WTC11 (cell line): ENCODE measurements at regions not wholly inside any gene's neighbourhood (a gene's known extent, or its start where the extent isn't known, plus 50 kb on each side); places are given as distances from the start of the nearest gene placed in this dataset.
"Not testable (repeated sequence)": the region's sequence is repeated elsewhere in the genome, so short reads cannot be mapped to it uniquely, and the experiment has no call there.

ENCODE experiments used
- ATF2 ChIP-seq: sonication (generic); formaldehyde crosslinking; IDR thresholded peaks from 2 replicates; pipeline ENCODE4 v1.8.1; 2022; ENCODE audit warnings: low read depth, missing genetic modification reagents, borderline replicate concordance
- CREB1 ChIP-seq: sonication (generic); formaldehyde crosslinking; IDR thresholded peaks from 2 replicates; pipeline ENCODE4 v1.8.0; 2023; ENCODE audit warnings: mild to moderate bottlenecking, missing genetic modification reagents
- CREM ChIP-seq: sonication (generic); formaldehyde crosslinking; IDR thresholded peaks from 2 replicates; pipeline ENCODE4 v1.8.1; 2022; ENCODE audit warnings: mild to moderate bottlenecking, missing genetic modification reagents, moderate library complexity
- CTCF ChIP-seq: fragments of 200-600 bp; IDR thresholded peaks from 2 replicates; pipeline ENCODE4 v1.8.0; 2022; ENCODE audit warnings: antibody characterized with exemption
- E2F1 ChIP-seq: sonication (generic); formaldehyde crosslinking; IDR thresholded peaks from 2 replicates; pipeline ENCODE4 v1.8.0; 2022; ENCODE audit warnings: mild to moderate bottlenecking, missing genetic modification reagents
- E2F4 ChIP-seq: sonication (generic); formaldehyde crosslinking; IDR thresholded peaks from 2 replicates; pipeline ENCODE4 v1.8.1; 2022; ENCODE audit warnings: low read depth, mild to moderate bottlenecking, moderate library complexity, missing genetic modification reagents, borderline replicate concordance
- E2F5 ChIP-seq: sonication (generic); formaldehyde crosslinking; IDR thresholded peaks from 2 replicates; pipeline ENCODE4 v1.8.1; 2022; ENCODE audit warnings: mild to moderate bottlenecking, moderate library complexity, missing genetic modification reagents
- ELF4 ChIP-seq: sonication (generic); formaldehyde crosslinking; IDR thresholded peaks from 2 replicates; pipeline ENCODE4 v1.8.1; 2022; ENCODE audit warnings: low read depth, mild to moderate bottlenecking, moderate library complexity, missing genetic modification reagents
- ESRRA ChIP-seq: sonication (generic); formaldehyde crosslinking; IDR thresholded peaks from 2 replicates; pipeline ENCODE4 v1.8.1; 2022; ENCODE audit warnings: mild to moderate bottlenecking, missing genetic modification reagents, borderline replicate concordance
- MAX ChIP-seq: sonication (generic); formaldehyde crosslinking; IDR thresholded peaks from 2 replicates; pipeline ENCODE4 v1.8.0; 2022; ENCODE audit warnings: mild to moderate bottlenecking, missing genetic modification reagents
- SOX15 ChIP-seq: fragments of 250-450 bp; sonication (Bioruptor Pico); IDR thresholded peaks from 2 replicates; pipeline ENCODE4 v1.9.0; 2021; ENCODE audit warnings: mild to moderate bottlenecking
- USF2 ChIP-seq: sonication (generic); formaldehyde crosslinking; IDR thresholded peaks from 2 replicates; pipeline ENCODE4 v1.8.1; 2023; ENCODE audit warnings: mild to moderate bottlenecking, missing genetic modification reagents, moderate library complexity
- ZNF232 ChIP-seq: sonication (generic); formaldehyde crosslinking; IDR thresholded peaks from 2 replicates; pipeline ENCODE4 v1.8.0; 2022; ENCODE audit warnings: mild to moderate bottlenecking, missing genetic modification reagents

GRCh38 chr12:34431509-34431908 is 409.2 kb downstream of the ALG10 start:
- not testable (repeated sequence) for TF ChIP-seq CTCF; E2F4 (CRISPR knock-in tag); E2F1; SOX15 (CRISPR knock-in tag); ESRRA (CRISPR knock-in tag); CREB1 (CRISPR knock-in tag); ZNF232 (CRISPR knock-in tag); ATF2 (CRISPR knock-in tag); ELF4 (CRISPR knock-in tag); USF2; MAX (CRISPR knock-in tag); CREM (CRISPR knock-in tag); E2F5 (CRISPR knock-in tag)
